Bronchial epithelial cell (primary cell): ENCODE measurements at regions not wholly inside any gene's neighbourhood (a gene's known extent, or its start where the extent isn't known, plus 50 kb on each side); places are given as distances from the start of the nearest gene placed in this dataset.

Source experiments
- DNase-seq: peaks from one replicate; pipeline ENCODE4 v3.0.0-alpha.2; 2010; ENCODE audit warnings: low read depth
- FAIRE-seq: peaks from 2 replicates; lab custom pipeline; 2011; peaks lifted over from hg19 to GRCh38; lab: Jason Lieb, UNC
- H3K27me3 ChIP-seq: 2 replicates; pipeline ENCODE4 v1.5.1; 2011; ENCODE audit warnings: low read length; ENCODE audit not compliant: control insufficient read depth, insufficient read depth
- H3K36me3 ChIP-seq: 2 replicates; pipeline ENCODE4 v1.5.1; 2011; ENCODE audit warnings: low read length; ENCODE audit not compliant: control insufficient read depth, insufficient read depth
- H3K4me3 ChIP-seq: 2 replicates; pipeline ENCODE4 v1.5.1; 2011; ENCODE audit warnings: mild to moderate bottlenecking, low read depth, low read length, control low read depth
- CTCF ChIP-seq: IDR thresholded peaks from 2 replicates; pipeline ENCODE4 v1.5.1; 2011; ENCODE audit warnings: mild to moderate bottlenecking, moderate library complexity, low read length, control low read depth, inconsistent platforms; ENCODE audit not compliant: insufficient read depth, severe bottlenecking

DNA sequence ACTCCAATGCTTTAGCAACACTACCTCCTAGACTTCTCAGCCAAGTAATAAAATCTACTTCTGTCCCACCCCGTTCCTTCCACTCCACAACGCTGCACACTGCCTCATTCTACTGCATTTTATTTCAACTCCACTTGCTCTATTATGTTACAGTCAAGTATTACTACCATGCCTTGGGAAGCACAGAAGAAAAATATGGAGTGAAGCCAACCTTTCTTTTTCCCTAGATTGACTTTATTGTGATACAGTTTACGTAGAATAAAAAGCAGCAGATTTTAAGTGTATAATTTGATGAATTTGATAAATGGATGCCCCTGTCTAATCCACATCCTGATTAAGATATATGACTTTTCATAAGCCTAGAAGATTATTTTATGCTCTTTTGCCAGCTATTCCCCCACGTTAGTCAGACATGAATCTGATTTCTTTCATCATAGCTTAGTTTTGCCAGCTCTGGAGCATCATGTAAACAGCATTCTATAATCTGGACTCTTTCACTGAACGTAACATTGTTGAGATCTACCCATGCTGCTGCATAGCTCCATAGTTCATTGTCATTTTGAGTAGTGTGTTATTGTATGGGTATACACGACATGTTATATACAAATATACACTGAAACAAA is 676.8 kb upstream of the RAB6C start:
- FAIRE-seq: no peak
- TF ChIP-seq CTCF: no peak
- no peak for DNase-seq
- Histone ChIP-seq H3K4me3 (no peak overlapping the region), H3K36me3 (no peaks in the 10 kb centered on the region), H3K27me3 (no peaks in the 10 kb centered on the region)

DNA sequence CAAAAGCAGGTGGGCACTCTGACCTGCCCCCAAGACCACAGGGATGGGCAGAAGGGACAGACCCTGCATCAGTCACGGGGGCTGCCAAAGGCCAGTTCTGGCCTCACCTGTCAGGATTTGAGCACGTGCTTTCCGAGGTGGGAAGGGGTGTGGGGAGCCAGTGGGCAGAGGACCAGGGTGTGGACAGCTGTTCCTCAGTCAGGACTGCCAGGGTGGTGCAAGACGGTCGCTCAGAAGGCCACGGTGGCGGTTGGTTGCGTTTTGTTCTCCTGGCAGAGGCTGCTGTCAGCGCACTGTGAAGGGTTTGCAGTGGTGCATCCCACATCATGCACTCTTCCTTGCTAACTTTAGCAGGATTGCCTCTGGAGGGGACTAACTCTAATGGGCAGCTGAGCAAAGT is 665.3 kb upstream of the RAB6C start:
- FAIRE-seq: no peak
- Histone ChIP-seq H3K4me3 (no peak overlapping the region), H3K36me3 (no peaks in the 10 kb centered on the region), H3K27me3 (no peaks in the 10 kb centered on the region)
- no peak for DNase-seq
- TF ChIP-seq CTCF: no peak

- H3K27me3 ChIP-seq: no peaks in the 10 kb centered on the region
- H3K4me3 ChIP-seq: no peak overlapping the region
- FAIRE-seq (no peak), DNase-seq (no peak)
- no peaks in the 10 kb centered on the region for H3K36me3 ChIP-seq
- TF ChIP-seq CTCF: no peak
Observed at GRCh38 chr2:129318581-129319421, 660.7 kb upstream of the RAB6C start.

DNA sequence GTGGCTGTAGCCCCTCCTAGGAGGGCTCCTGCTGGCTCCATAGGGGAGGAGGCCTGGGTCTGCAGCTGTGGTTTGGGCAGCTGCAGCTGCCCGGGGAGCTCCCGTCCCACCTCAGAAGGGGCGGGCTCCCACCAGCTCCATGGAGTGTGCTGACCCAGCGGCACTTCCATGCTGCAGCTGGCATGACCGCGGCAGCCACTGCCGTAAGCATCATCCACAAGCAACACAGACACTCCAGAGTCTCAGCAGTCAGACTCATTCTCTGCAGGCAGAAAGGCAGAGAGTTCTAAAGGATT is 660.1 kb upstream of the RAB6C start:
- Histone ChIP-seq H3K36me3 (no peaks in the 10 kb centered on the region), H3K27me3 (no peaks in the 10 kb centered on the region), H3K4me3 (no peak overlapping the region)
- DNase-seq: no peak
- no peak for FAIRE-seq
- TF ChIP-seq CTCF: no peak

DNA sequence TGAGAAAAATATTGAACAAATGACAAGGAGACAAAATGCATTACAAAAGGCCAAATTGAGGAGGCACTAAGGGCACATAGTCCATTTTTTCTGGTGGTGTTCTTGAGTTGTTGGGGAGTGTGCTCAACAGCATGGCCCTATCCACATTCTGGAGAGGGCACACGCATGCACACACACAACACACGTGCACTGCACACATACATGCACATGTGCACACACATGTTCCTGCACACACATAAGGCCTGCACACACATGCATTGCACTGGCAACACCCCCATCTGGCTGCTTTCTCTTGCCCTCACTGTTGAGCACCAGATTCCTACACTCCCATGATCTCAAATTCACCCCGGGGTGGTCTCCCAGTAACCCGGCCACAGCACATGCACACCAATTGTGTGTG is 659.2 kb upstream of the RAB6C start:
- no peak for TF ChIP-seq CTCF
- Histone ChIP-seq H3K27me3 (no peaks in the 10 kb centered on the region), H3K36me3 (no peaks in the 10 kb centered on the region), H3K4me3 (no peak overlapping the region)
- FAIRE-seq (no peak), DNase-seq (no peak)
